GM21528 (cell line): ENCODE measurements at regions not wholly inside any gene's neighbourhood (a gene's known extent, or its start where the extent isn't known, plus 50 kb on each side); places are given as distances from the start of the nearest gene placed in this dataset.
"Not testable (repeated sequence)": the region's sequence is repeated elsewhere in the genome, so short reads cannot be mapped to it uniquely, and the experiment has no call there.

Source experiments
- ATAC-seq: cut with Tn5 transposase; IDR thresholded peaks from one replicate; pipeline ENCODE4 v1.9.1; 2021; ENCODE audit warnings: mild to moderate bottlenecking, moderate library complexity; ENCODE audit not compliant: unreplicated experiment, low FRiP score

DNA sequence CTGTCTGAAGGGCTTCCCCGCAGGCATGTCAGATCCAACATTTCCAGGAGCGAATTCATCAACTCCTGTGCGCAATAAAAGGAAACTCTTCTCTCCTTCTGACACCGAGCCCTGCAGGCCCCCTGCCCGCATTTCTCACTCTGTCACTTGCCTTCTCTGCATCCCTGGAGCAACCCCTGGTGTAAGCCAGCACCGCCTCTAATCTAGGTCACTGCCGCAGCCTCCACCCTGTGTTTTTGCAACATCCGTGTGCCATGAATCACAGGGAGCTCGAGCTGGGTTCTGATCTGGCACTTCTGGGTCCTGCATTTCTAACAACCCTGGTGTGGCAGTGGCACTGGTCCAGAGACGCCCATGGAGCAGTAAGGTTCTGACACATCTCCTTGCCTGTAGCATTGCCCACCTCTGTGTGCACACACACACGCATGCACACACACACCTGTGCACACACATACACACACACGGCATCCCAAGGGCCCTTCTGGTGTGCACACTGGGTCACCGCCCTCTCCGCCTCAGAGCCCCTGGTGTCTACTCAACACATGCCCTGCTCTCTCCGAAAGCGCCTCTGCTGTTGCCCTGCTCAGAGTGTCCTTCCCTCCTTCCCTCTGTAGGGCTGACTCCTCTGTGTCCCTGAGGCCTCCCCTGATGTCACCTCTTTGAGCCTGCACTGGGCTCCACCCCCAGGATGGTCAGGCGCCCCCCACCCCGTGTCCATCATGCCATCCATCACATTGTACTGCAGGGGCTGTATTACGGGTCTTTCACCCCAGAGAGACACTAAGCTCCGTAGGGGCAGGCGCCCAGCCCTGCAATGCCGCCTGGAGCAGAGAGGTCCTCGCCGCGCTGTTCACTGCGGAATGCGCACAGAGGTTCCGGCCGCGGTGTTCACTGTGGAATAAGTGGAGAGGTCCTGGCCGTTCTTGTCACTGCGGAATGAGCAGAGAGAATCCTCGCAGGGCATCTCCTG lies 111.4 kb upstream of the SFSWAP start:
- no peak for ATAC-seq

DNA sequence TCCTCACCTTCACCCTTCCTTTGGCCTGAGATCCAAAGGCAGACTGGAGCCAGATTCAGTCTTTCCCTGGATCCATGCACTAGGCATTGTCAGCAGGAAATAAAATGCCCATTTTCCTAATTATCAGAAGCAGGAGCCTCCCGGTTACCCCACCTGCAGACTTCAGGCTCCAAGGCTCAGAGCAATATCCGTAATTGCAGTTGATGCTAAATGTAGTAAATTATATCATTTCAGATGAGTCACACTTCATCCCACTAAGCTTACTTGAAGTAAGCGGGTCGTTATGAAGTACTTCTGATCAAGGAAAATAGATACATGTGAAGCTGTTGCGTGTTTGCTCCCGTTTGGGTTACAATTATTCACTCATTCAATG lies 110.7 kb upstream of the SFSWAP start:
- ATAC-seq: no peak

GRCh38 chr12:131601499-131601898 lies 109.4 kb upstream of the SFSWAP start:
- ATAC-seq: not testable (repeated sequence)

GRCh38 chr12:131603106-131603938 lies 107.6 kb upstream of the SFSWAP start:
- no peak for ATAC-seq

- peak; percentile 41 for ATAC-seq
Observed at GRCh38 chr12:131603939-131604795, 106.7 kb upstream of the SFSWAP start.

DNA sequence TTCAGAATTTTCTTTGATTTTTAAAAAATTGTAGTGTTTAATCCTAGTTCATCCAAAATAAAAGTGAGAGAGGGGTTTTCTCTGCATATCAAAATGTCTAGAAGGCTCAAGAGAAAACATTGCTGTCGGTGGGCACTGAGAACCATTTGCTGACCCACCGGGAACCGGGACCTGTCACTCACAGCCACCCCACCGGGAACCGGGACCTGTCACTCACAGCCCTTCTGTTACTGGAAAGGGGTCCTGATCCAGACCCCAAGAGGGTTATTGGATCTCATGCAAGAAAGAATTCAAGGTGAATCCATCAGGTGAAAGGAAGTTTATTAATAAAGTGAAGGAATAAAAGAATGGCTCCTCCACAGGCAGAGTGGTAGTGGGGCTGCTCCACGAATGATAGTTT lies 106.0 kb upstream of the SFSWAP start:
- ATAC-seq: no peak

DNA sequence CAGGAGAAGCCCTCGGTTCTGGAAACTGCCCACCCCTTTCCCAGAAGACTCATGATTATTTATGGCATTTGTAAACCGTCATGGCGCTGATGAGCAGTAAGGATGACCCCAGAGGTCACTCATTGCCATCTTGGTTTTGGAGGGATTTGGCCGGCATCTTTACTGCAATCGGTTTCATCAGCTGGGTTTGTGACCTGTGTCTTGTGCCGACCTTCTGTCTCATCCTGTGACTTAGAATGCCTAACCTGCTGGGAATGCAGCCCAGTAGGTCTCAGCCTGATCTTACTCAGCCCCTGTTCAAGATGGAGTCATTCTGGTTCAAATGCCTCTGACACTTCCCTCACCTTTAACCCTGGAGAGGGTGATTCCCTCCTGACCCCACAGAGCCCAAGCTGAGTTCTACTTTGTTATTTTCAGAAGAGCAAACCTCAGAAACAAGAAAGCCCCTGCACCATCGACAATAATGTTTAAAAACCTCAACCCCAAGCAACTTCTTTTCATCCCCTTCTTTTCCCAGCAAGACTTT lies 105.5 kb upstream of the SFSWAP start:
- no peak for ATAC-seq

GRCh38 chr12:131606218-131606901 lies 104.5 kb upstream of the SFSWAP start:
- no peak for ATAC-seq

DNA sequence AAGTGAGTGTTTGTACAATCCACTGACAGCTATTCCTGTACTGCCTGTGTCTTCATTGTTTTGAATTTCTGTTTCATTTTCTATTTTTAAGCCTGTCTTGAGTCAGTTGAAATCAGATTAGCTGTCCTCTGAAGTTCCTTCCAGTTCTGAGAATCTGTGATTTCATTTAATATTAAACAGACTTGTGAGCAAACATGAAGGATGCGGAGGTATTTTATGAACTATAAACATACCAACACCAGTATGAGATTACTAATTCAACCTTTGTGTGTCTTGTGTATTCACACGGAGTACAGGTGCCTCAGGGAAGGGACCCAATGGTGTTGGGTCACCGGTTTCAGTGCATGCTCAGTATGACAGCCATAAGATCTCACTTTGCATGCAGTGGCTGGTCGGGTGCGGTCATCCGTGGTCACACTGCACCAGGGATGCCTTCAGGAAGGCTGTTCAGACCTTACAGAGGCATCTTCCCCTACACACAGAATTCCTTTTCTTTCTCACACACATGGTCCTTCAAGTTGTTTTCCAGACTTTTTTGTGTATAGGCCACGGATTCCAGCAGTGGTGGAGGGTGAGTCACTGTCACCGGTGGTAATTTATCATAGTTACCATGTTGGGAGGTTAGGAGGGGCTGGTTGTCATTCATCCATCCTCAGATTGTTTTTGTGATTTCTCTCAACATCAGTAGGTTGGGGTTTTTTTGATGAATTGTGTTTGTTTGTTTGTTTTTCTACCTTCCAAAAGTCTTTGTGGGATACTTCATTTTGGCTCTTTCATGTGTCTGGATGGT lies 103.0 kb upstream of the SFSWAP start:
- ATAC-seq: peak; percentile 81

- ATAC-seq: no peak
Observed at GRCh38 chr12:131608740-131609690, 101.9 kb upstream of the SFSWAP start.

DNA sequence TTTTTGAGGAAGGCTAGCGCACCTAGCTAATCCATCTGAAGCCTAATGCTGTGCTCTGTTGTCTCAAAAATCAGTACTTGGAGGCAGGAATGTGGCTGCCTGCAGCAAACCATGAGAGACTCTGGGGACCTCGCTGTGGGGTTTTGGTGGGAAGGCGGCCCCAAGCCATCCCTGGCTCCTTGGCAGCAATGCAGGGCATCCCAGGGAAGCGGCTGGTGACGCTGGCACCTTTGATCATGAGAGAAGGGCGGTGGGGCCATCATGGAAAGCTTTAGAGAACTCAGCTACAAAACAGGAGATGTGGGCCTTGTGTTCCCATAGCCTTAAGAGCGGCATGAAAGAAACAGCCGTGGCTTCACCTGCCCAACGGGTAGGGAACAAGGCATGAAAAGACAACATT lies 101.1 kb upstream of the SFSWAP start:
- no peak for ATAC-seq

- no peak for ATAC-seq
Observed at GRCh38 chr12:131610181-131610580, 100.7 kb upstream of the SFSWAP start.

- ATAC-seq: no peak
Observed at GRCh38 chr12:131610891-131611290, 100.0 kb upstream of the SFSWAP start.

DNA sequence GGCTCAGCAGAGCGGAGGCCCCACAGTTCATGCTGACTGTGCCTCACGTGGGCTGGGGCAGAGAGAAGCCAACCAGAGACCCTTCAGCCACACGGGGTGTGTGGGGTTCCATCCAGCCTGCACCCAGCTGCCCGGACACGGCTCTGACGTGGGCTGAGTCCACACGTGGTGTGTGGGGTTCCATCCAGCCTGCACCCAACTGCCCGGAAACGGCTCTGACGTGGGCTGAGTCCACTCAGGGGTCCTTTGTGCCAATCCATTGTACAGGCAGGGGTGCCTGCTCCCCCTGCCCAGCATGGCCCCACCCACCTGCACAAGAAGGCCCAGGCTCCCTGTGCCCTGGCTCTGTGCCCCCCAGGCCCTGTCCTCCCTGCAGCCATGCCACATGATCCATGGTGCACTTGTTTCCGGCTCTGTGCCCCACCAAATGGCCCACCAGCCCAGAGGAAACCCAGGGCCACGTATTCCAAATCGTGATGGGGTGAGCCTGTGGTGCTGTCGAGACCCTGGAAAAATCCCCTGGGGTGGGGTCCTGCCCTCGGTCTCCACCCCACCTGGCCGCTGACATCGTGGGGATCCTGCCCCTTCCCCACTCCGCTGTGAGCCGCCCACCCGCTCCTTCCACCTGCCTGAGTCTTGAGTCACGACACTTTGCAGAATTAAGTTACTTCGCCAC lies 99.3 kb upstream of the SFSWAP start:
- no peak for ATAC-seq

DNA sequence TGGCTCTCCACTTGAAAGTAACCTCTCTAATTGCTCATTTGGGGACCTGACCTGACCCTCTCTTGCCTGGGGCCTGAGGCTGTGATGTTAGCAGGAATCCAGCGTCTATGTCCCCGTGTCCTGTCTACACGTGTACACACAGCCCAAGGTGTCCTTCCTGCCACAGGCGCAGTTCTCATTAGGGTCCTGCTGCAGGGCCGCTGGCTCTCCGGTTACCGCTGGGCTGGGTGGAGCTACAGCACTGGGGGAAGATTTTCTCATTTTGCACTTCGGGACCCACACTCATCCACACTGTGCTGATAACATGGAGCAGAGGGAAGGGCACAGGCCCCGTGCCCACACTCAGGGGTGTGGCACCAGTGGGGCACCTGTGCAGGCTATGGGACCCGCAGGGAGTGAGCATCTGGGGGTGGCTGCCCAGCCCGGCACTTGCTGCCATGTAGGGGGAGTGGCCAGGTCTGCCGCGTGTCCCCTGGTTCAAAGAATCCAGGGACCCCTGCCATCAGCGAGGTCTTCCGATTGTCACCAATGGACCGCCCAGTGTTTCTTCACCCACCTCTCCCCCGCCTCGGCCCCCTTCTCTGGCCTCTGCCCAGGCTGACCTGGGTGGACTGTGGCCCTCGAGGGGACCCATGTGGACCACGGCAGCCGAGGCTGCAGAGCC lies 98.7 kb upstream of the SFSWAP start:
- no peak for ATAC-seq

DNA sequence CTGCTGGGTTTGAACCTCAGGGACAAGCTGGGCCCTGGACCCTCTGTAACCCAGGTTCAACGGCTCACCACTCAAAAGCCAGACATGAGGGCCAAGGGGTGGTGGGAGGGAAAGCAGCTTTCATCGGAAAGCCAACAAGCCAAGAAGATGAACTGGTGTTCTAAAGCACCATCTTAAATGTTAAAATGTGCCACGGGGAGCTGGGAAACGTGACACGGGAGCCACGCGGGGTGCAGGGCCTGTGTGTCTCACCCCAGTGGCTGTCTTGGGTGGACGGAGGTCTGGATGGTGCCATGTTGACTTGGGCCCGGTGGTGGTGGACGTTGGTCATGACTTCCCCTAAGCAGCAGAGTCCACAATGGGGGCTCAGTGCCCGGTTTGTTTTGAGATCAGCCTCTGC lies 97.7 kb upstream of the SFSWAP start:
- no peak for ATAC-seq

- no peak for ATAC-seq
Observed at GRCh38 chr12:131613678-131614077, 97.2 kb upstream of the SFSWAP start.
